GM12875 (cell line): ENCODE measurements at regions not wholly inside any gene's neighbourhood (a gene's known extent, or its start where the extent isn't known, plus 50 kb on each side); places are given as distances from the start of the nearest gene placed in this dataset.

Experiments used
- H3K4me3 ChIP-seq: one replicate; pipeline ENCODE4 v1.5.1; 2011; ENCODE audit warnings: low read depth, low read length, control low read depth
- CTCF ChIP-seq: IDR thresholded peaks from 2 replicates; pipeline ENCODE4 v1.5.1; 2011; ENCODE audit warnings: low read depth, mild to moderate bottlenecking, control low read depth, inconsistent platforms, low read length, moderate library complexity, borderline replicate concordance; ENCODE audit not compliant: insufficient read depth

- no peak for TF ChIP-seq CTCF
These were observed 177.9 kb upstream of the SLC14A2 start for GRCh38 chr18:45437366-45437765.

GRCh38 chr18:45439851-45440645, 175.2 kb upstream of the SLC14A2 start:
- TF ChIP-seq CTCF = no peak

More at GRCh38 chr18:45437366-45437765, 177.9 kb upstream of the SLC14A2 start:
- no peak overlapping the region for H3K4me3 ChIP-seq

GRCh38 chr18:45441110-45441847, 174.0 kb upstream of the SLC14A2 start:
- no peak for TF ChIP-seq CTCF
- H3K4me3 ChIP-seq = no peak overlapping the region

More at GRCh38 chr18:45439851-45440645, 175.2 kb upstream of the SLC14A2 start:
- H3K4me3 ChIP-seq = no peak overlapping the region

DNA sequence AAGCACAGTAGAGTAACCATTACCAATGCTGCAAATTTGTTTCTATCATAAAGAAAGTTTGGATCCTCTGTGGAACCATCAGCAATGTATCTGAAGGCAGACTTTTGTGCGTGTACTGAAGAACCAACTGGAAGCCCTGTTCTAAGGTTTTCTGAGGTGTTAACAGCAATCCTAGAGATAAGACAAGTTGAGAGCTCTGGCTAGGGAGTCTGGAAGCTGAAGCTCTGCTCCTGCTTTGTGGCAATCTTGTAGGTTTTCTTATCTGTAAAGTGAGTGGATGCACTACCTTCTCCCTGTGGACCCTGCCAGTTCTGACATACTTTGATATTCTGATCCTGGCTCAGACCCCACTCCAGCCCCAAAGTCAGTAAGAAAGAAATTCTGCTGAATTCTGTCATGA, 171.2 kb upstream of the SLC14A2 start:
- no peak for TF ChIP-seq CTCF
- no peak overlapping the region for H3K4me3 ChIP-seq

- H3K4me3 ChIP-seq = no peak overlapping the region
- TF ChIP-seq CTCF = no peak
These were observed 167.7 kb upstream of the SLC14A2 start for GRCh38 chr18:45447355-45448265.

GRCh38 chr18:45448871-45449270, 166.4 kb upstream of the SLC14A2 start:
- TF ChIP-seq CTCF = no peak
- no peak overlapping the region for H3K4me3 ChIP-seq
